CD4-positive, alpha-beta memory T cell (primary cell): ENCODE measurements at regions not wholly inside any gene's neighbourhood (a gene's known extent, or its start where the extent isn't known, plus 50 kb on each side); places are given as distances from the start of the nearest gene placed in this dataset.
A peak's percentile ranks its signal among the peaks of the same experiment; 100 is the strongest.

Source experiments
- CTCF ChIA-PET: fragments of 350-600 bp; sonication (Branson Sonifier 250); formaldehyde crosslinking; loops from one replicate; lab custom pipeline; 2021; ENCODE audit warnings: inconsistent platforms; ENCODE audit not compliant: partially characterized antibody; lab: Charles Lee
- POLR2A ChIA-PET: fragments of 350-600 bp; sonication (Branson Sonifier 250); formaldehyde crosslinking; loops from one replicate; lab custom pipeline; 2021; ENCODE audit not compliant: partially characterized antibody; lab: Charles Lee
- DNase-seq, 5 donors: peaks; one replicate each; pipeline versions ENCODE4 v3.0.0 to v3.0.0-alpha.2; 2020 to 2022; ENCODE audit warnings: mixed read lengths in 1 of 5
- H3K27ac ChIP-seq: one replicate; pipeline ENCODE4 v1.7.0; 2013; ENCODE audit warnings: low read depth, low read length
- H3K27me3 ChIP-seq: 2 replicates; pipeline ENCODE4 v1.7.0; 2013; ENCODE audit warnings: mild to moderate bottlenecking, low read length, moderate library complexity; ENCODE audit not compliant: insufficient read depth
- H3K36me3 ChIP-seq: 2 replicates; pipeline ENCODE4 v1.7.0; 2013; ENCODE audit warnings: mild to moderate bottlenecking, low read length, moderate library complexity; ENCODE audit not compliant: insufficient read depth
- H3K4me1 ChIP-seq: 2 replicates; pipeline ENCODE4 v1.7.0; 2013; ENCODE audit warnings: mild to moderate bottlenecking, low read length, moderate library complexity; ENCODE audit not compliant: insufficient read depth
- H3K4me3 ChIP-seq, 2 donors: one replicate each; pipeline ENCODE4 v1.7.0; 2013; ENCODE audit warnings: low read length in 2 of 2, mild to moderate bottlenecking in 1 of 2
- H3K9me3 ChIP-seq, 2 donors: one replicate each; pipeline ENCODE4 v1.7.0; 2013; ENCODE audit warnings: low read length in 2 of 2, control low read depth in 1 of 2; ENCODE audit not compliant: control insufficient read depth in 1 of 2
- H3K27ac Mint-ChIP-seq, 7 donors: one replicate each; pipeline ENCODE4 v1.8.0; 2020 to 2021; ENCODE audit warnings: mixed read lengths in 7 of 7, mild to moderate bottlenecking in 6 of 7, inconsistent platforms in 3 of 7, moderate library complexity in 3 of 7
- H3K27me3 Mint-ChIP-seq, 2 donors: one replicate each; pipeline ENCODE4 v1.8.0; 2020 to 2021; ENCODE audit warnings: mixed read lengths in 2 of 2
- H3K36me3 Mint-ChIP-seq, 2 donors: one replicate each; pipeline ENCODE4 v1.8.0; 2020 to 2021; ENCODE audit warnings: mixed read lengths in 2 of 2, inconsistent platforms in 1 of 2, mild to moderate bottlenecking in 1 of 2
- H3K4me1 Mint-ChIP-seq, 4 donors: one replicate each; pipeline ENCODE4 v1.8.0; 2020 to 2021; ENCODE audit warnings: mixed read lengths in 4 of 4, mild to moderate bottlenecking in 1 of 4
- H3K4me3 Mint-ChIP-seq, 8 donors: one replicate each; pipeline ENCODE4 v1.8.0; 2020 to 2021; ENCODE audit warnings: mixed read lengths in 8 of 8, mild to moderate bottlenecking in 7 of 8, moderate library complexity in 6 of 8, inconsistent platforms in 3 of 8
- H3K9me3 Mint-ChIP-seq, 8 donors: one replicate each; pipeline ENCODE4 v1.8.0; 2020 to 2021; ENCODE audit warnings: mixed read lengths in 8 of 8, mild to moderate bottlenecking in 5 of 8, inconsistent platforms in 3 of 8, moderate library complexity in 1 of 8
- intact Hi-C: fragments of 100-400 bp; cut with micrococcal nuclease; formaldehyde crosslinking; loops from one replicate; pipeline ENCODE4 v1.15.1; 2023

DNA sequence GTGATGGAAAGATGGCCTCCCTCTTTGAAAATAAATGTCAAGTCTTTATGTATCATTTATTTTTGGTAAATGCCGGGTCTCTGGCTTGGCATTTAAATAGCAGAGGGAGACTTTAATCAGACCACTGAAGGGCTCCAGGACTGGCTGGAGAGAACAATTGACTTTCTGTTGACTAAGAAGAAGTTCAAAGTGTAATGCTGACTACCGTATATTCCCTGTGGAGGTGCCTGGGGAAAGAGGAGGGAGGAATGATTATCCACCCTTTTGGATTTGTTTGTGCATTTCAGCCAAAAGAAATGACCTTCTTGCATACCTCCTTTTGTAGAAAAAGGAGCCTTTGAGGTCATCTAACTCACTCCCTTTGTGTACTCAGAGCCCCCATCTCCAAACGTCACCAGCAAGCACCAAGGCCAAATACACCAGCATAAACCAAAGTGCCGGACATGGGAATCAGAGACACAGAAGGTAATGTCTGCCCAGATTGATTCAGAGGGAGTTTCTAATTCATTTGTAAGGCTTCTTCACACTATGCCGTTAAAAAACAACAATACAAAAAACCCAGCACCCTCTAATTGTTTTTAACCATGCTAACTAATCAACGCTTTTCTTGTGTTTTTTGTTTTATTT, 75.2 kb downstream of the PRLHR start:
- Histone ChIP-seq H3K27ac (no peak overlapping the region), H3K36me3 (no peaks in the 10 kb centered on the region), H3K27me3 (no peaks in the 10 kb centered on the region), H3K9me3 (no peaks in the 10 kb centered on the region), H3K4me1 (no peaks in the 10 kb centered on the region), H3K4me3 (no peak overlapping the region)
- H3K36me3 Mint-ChIP-seq = peaks cover 0 to 2% of the 10 kb centered on the region in 2 donors
- H3K4me1 Mint-ChIP-seq = no peaks in the 10 kb centered on the region
- ChIA-PET CTCF (no interaction called here), POLR2A (no interaction called here)
- H3K27ac Mint-ChIP-seq = no peak overlapping the region
- peaks cover 15 to 21% of the 10 kb centered on the region in 2 donors for H3K27me3 Mint-ChIP-seq
- peaks cover 0 to 17% (median 11%) of the 10 kb centered on the region in 8 donors for H3K9me3 Mint-ChIP-seq
- intact Hi-C loops = no loop called here
- DNase-seq = no peak
- no peak overlapping the region for H3K4me3 Mint-ChIP-seq

GRCh38 chr10:118518095-118518494, 77.4 kb downstream of the PRLHR start:
- Histone ChIP-seq H3K27me3 (no peaks in the 10 kb centered on the region), H3K36me3 (no peaks in the 10 kb centered on the region), H3K4me3 (no peak overlapping the region), H3K9me3 (no peaks in the 10 kb centered on the region), H3K4me1 (no peaks in the 10 kb centered on the region), H3K27ac (no peak overlapping the region)
- CTCF ChIA-PET = no interaction called here
- Mint-ChIP-seq H3K27ac (no peak overlapping the region), H3K4me1 (no peaks in the 10 kb centered on the region), H3K36me3 (peaks cover 0 to 2% of the 10 kb centered on the region in 2 donors), H3K4me3 (no peak overlapping the region), H3K9me3 (peaks cover 0 to 17% (median 11%) of the 10 kb centered on the region in 8 donors), H3K27me3 (peaks cover 17 to 19% of the 10 kb centered on the region in 2 donors)
- POLR2A ChIA-PET = no interaction called here
- intact Hi-C loops = no loop called here
- no peak for DNase-seq

DNA sequence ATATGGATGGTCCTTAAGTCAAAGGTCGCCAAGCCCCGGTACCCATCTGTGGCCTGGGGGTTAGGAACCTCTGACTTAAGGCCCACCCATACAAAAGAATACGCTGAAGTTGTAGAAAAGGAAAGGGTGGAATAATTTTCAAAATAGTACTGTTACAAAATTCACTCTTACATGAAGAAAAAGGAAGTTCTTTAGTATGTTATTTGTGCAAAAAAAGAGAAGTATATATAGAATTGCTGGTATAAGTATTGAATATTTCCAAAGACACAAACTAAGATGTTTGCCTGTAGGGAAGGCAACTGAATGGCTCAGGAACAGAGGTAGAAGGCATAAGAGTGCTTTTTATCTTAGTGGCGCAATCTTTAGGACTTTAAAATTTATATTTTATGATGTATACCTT, 78.7 kb downstream of the PRLHR start:
- H3K27me3 ChIP-seq = no peaks in the 10 kb centered on the region
- ChIA-PET POLR2A (no interaction called here), CTCF (no interaction called here)
- H3K9me3 Mint-ChIP-seq = peaks cover 0 to 17% (median 11%) of the 10 kb centered on the region in 8 donors
- no peak overlapping the region for H3K4me3 Mint-ChIP-seq
- peaks cover 15 to 16% of the 10 kb centered on the region in 2 donors for H3K27me3 Mint-ChIP-seq
- no peak overlapping the region for H3K27ac ChIP-seq
- DNase-seq = no peak
- H3K9me3 ChIP-seq = no peaks in the 10 kb centered on the region
- no peak overlapping the region for H3K27ac Mint-ChIP-seq
- no peaks in the 10 kb centered on the region for H3K36me3 ChIP-seq
- H3K4me1 Mint-ChIP-seq = no peaks in the 10 kb centered on the region
- H3K4me1 ChIP-seq = no peaks in the 10 kb centered on the region
- H3K4me3 ChIP-seq = no peak overlapping the region
- peaks cover 0 to 2% of the 10 kb centered on the region in 2 donors for H3K36me3 Mint-ChIP-seq
- intact Hi-C loops = no loop called here

DNA sequence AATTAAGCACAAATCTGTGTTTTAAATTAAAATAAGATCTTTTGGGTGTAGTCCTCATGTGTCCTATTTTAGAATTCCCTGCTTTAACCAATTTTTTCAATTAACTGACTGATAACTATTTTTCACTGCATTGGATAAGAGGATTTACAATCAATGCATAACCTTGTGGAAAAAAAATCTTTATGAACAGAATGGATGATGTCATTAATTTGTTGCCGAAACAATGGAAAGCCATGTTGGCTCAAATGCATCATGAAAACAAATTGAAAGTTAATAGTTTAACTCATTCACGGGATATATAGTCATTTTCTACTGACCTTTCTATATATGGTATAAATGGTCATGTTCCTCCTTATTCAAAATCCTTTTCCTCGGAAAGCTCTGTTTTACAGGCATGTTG, 82.3 kb downstream of the PRLHR start:
- no peaks in the 10 kb centered on the region for H3K4me1 Mint-ChIP-seq
- H3K36me3 Mint-ChIP-seq = peaks cover 0 to 2% of the 10 kb centered on the region in 2 donors
- H3K27me3 Mint-ChIP-seq = peaks cover 8 to 15% of the 10 kb centered on the region in 2 donors
- intact Hi-C loops = no loop called here
- no peak overlapping the region for H3K4me3 Mint-ChIP-seq
- no peaks in the 10 kb centered on the region for H3K36me3 ChIP-seq
- ChIA-PET POLR2A (no interaction called here), CTCF (no interaction called here)
- H3K27ac Mint-ChIP-seq = no peak overlapping the region
- no peaks in the 10 kb centered on the region for H3K9me3 ChIP-seq
- peaks cover 0 to 9% (median 5%) of the 10 kb centered on the region in 8 donors for H3K9me3 Mint-ChIP-seq
- H3K4me1 ChIP-seq = no peaks in the 10 kb centered on the region
- no peaks in the 10 kb centered on the region for H3K27me3 ChIP-seq
- no peak overlapping the region for H3K4me3 ChIP-seq
- no peak for DNase-seq
- H3K27ac ChIP-seq = no peak overlapping the region

DNA sequence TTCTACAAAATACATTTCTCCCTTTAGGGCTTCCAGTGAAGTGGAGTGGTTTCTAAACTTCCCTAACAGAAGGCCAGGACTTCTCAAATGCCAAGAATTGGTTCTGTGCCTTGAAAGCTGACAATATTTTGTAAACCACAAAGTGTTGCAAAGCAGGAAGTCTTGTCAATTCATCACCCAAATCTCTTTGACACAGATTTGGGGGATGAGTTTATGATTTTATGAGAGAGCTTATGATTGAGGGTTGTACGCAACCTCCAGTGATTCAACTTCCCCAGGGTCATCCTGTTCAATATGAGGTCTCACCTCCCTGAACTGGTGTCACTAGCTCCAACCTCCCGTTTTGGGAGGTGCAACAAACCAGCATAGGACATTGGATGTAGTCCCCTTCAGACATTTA, 83.7 kb downstream of the PRLHR start:
- H3K36me3 Mint-ChIP-seq = no peaks in the 10 kb centered on the region

DNA sequence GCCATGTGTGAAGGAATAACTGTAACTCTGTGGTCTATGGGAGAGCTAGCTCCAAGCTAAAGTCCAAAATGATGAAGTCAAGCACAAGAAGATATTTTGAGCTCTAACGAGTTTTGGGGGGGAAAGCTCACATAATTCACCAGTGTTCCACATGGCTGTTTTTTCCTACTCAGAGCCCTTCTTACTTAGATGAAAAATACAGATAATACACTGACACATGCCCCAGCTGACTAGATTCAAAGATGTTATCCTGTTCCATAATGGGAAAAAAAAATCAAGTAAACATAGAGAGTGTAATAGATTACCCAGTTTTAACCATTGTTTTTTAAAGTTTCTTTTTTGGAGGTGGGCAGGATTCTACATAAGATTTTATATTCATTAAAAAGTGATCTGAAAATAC, 86.6 kb downstream of the PRLHR start:
- Histone ChIP-seq H3K27ac (no peak overlapping the region), H3K4me1 (no peaks in the 10 kb centered on the region), H3K36me3 (no peaks in the 10 kb centered on the region), H3K9me3 (no peaks in the 10 kb centered on the region), H3K27me3 (no peaks in the 10 kb centered on the region), H3K4me3 (no peak overlapping the region)
- Mint-ChIP-seq H3K36me3 (no peaks in the 10 kb centered on the region), H3K9me3 (peaks cover 0 to 2% (median 0%) of the 10 kb centered on the region in 8 donors), H3K27ac (peak overlapping the region in 1 of 7 donors; percentile 37), H3K27me3 (peaks cover 0 to 6% of the 10 kb centered on the region in 2 donors), H3K4me1 (peaks cover 0 to 5% (median 2%) of the 10 kb centered on the region in 4 donors), H3K4me3 (no peak overlapping the region)
- ChIA-PET POLR2A (no interaction called here), CTCF (no interaction called here)
- no peak for DNase-seq
- intact Hi-C loops = no loop called here

More for the DNA sequence above, 83.7 kb downstream of the PRLHR start:
- Histone ChIP-seq H3K9me3 (no peaks in the 10 kb centered on the region), H3K27me3 (no peaks in the 10 kb centered on the region), H3K4me1 (no peaks in the 10 kb centered on the region), H3K4me3 (no peak overlapping the region), H3K27ac (no peak overlapping the region), H3K36me3 (no peaks in the 10 kb centered on the region)
- Mint-ChIP-seq H3K4me1 (no peaks in the 10 kb centered on the region), H3K27ac (no peak overlapping the region), H3K9me3 (peaks cover 0 to 2% (median 0%) of the 10 kb centered on the region in 8 donors), H3K27me3 (peaks cover 3 to 11% of the 10 kb centered on the region in 2 donors), H3K4me3 (no peak overlapping the region)
- intact Hi-C loops = no loop called here
- DNase-seq = no peak
- POLR2A ChIA-PET = no interaction called here
- CTCF ChIA-PET = no interaction called here

DNA sequence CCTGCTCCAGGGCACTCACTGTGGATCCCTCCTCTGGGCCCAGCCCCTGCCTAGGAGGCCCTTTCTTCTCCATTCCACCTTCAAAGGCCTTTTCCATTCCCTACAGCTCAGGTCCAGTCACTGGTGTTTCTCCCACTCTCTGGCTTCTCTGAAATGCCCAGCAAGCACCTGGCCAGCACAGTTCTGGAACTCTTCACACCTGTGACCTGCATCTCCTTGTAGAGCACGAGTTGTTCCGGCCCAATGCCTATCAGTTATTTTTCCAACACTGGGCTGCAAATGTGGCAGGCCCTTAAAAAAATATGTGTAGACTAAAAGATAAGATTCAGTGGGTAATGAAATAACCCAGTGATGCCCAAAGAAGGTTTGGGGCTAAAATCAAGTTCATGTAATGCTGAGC, 87.1 kb downstream of the PRLHR start:
- POLR2A ChIA-PET = no interaction called here
- Histone ChIP-seq H3K9me3 (no peaks in the 10 kb centered on the region), H3K27me3 (no peaks in the 10 kb centered on the region), H3K27ac (no peak overlapping the region), H3K4me1 (no peaks in the 10 kb centered on the region), H3K4me3 (no peak overlapping the region), H3K36me3 (no peaks in the 10 kb centered on the region)
- H3K27ac Mint-ChIP-seq = no peak overlapping the region
- H3K36me3 Mint-ChIP-seq = no peaks in the 10 kb centered on the region
- H3K4me1 Mint-ChIP-seq = peaks cover 0 to 6% (median 2%) of the 10 kb centered on the region in 4 donors
- CTCF ChIA-PET = no interaction called here
- H3K27me3 Mint-ChIP-seq = peaks cover 0 to 4% of the 10 kb centered on the region in 2 donors
- H3K4me3 Mint-ChIP-seq = no peak overlapping the region
- intact Hi-C loops = no loop called here
- peaks cover 0 to 2% (median 0%) of the 10 kb centered on the region in 8 donors for H3K9me3 Mint-ChIP-seq
- DNase-seq = no peak
